HG03469 (cell line): ENCODE measurements at regions not wholly inside any gene's neighbourhood (a gene's known extent, or its start where the extent isn't known, plus 50 kb on each side); places are given as distances from the start of the nearest gene placed in this dataset.

Experiments
- ATAC-seq: cut with Tn5 transposase; IDR thresholded peaks from one replicate; pipeline ENCODE4 v1.9.1; 2021; ENCODE audit warnings: mild to moderate bottlenecking, moderate library complexity, moderate number of reproducible peaks; ENCODE audit not compliant: unreplicated experiment

DNA sequence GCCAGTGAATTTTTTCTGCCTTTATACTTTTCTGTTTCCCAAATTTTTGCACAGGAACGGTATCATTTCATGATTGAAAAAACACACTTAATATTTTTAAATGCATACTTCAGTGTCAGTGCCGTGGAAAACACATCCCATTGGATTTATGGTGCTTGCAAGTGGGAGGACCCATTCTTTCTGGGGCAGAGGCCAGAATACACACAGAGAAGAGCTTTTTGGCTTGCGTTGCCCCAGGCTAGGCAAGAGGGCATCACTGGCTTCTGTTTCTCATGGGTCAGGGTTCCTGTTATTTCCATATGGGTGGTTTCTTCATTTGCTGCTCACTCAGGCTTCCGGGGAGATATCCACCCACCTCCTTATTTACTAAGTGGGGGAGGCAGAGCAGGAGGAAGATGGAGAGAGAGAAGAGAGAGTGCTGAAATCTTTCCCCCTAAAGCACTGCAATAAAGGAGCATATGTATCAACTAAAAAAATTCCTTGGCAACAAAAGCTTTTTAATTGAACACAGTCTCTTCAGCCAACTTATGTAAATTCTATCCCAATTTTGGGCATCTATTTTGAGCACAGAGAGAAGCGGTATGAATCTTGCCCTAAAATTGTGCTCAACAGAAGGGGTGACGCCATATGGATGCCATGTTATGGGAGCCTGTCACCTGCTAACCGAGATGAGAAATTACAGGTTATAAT lies 66.0 kb upstream of the KIRREL3 start:
- no peak for ATAC-seq

GRCh38 chr11:127063241-127063640 lies 62.7 kb upstream of the KIRREL3 start:
- ATAC-seq = no peak

DNA sequence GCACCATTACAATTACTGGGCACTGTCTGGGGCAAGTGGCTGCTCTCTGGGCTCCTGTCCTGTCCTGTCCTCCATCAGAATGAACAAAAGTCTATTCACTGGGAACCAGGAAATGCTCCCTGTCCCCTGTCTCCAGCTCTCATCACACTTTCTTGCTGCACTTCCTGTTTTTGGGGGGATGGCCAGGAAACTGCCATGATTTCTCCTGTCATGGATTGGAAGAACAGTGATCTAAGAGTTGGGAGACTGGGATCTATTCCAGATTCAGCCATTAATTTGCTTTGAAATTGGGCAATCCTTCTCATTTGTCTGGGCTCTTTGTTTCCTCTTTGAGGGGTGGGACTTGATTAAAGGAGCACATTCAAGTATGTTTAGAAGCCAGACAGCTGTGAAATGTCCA lies 61.4 kb upstream of the KIRREL3 start:
- ATAC-seq = no peak

DNA sequence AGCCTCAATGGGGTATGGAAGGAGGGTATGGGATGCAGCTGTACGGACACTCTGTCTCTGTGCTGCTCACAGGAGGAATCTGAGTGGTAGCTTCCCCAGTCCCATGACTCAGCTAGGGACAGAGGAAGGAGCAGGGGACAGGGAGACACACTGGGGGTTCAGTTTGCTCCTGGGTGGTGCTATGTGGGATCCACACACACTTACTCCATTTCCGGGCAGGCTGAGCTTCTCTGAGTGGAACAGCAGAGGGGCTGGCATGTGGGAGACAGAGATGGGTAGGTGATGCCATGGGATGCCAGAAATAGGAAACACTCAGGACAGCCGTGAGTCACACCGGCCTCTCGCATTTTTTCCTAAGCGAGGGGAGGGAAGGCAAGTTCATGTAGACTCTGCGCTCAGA lies 59.2 kb upstream of the KIRREL3 start:
- ATAC-seq = no peak

- no peak for ATAC-seq
Measured at GRCh38 chr11:127059286-127059685, 58.7 kb upstream of the KIRREL3 start.

DNA sequence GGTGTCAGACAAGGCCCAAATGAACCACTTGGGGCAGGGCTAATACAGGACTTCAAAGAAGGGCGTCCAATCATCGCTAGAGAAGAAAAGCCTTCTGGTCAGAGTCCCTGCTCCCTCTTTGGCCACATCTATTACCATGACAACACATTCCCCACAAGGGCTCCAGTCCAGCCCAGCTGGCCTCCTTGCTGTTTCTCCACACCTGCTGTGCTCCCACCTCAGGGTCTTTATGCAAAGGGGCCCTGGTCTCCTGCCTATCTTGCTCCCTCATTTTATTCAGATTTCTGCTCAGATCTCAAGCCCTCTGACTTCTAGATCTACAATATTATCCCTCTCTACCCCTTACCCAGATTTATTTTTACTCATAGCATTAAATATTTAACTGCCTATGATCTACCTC lies 58.0 kb upstream of the KIRREL3 start:
- ATAC-seq = no peak

GRCh38 chr11:127057126-127057525 lies 56.6 kb upstream of the KIRREL3 start:
- no peak for ATAC-seq

- ATAC-seq = no peak
Measured at GRCh38 chr11:127056338-127056971, 55.9 kb upstream of the KIRREL3 start.

DNA sequence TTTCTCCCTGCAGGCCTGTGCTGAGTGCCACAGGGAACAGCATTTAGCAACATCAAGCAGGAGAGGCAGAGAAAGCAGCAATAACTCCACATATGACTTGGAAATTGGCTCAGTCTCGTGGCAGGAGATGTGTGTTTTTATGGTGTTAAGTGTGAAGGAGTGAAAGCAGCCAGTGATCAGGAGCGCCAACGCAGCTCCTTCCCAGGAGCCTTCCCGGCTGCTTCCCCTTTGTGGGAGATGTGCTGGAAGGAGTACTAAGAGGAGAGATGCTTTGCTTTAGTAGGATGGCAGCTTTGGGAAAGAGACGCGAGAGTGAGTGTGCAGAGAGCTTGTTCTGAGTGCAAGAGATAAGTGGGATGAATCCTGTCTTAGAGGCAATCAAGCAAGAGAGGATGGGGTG lies 54.7 kb upstream of the KIRREL3 start:
- no peak for ATAC-seq

DNA sequence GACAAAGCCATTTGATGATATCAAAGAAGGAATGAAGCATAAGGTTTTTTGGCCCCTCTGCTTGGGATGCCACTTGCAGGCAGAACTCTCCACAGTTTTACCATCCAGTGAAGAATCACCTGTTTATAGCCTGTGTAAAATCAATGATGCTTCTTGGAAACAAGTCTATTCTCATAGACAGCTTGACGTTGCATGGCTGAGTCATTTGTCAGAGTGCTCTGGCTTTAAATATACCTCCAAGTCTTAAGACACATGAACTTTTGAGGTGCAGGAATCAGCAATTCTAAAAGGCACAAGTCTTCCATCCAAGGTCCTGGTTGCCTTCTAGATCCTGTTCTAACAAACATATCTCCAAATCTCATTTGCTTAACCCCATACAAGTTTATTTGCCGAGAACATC lies 53.6 kb upstream of the KIRREL3 start:
- ATAC-seq = no peak

GRCh38 chr11:127052404-127052803 lies 51.8 kb upstream of the KIRREL3 start:
- ATAC-seq = no peak
